A549 (cell line): ENCODE measurements at regions not wholly inside any gene's neighbourhood (a gene's known extent, or its start where the extent isn't known, plus 50 kb on each side); places are given as distances from the start of the nearest gene placed in this dataset.

Experiments
- ATAC-seq, 2 experiments: fragments of 200-7000 bp in 1 of 2; fragments of >200 bp in 1 of 2; cut with Nextera tagmentation in 1 of 2; cut with Tn5 transposase in 1 of 2; 3 replicates each; pipeline versions ENCODE4 v1.8.0 to v1.9.1; 2018 to 2020; ENCODE audit warnings: mild to moderate bottlenecking in 1 of 2, moderate library complexity in 1 of 2
- CTCF ChIA-PET: fragments of 300-600 bp; sonication (Branson Sonifier 250); formaldehyde crosslinking; extraction: SDS; loops from one replicate; lab custom pipeline; 2021; ENCODE audit warnings: antibody characterized with exemption, inconsistent platforms; lab: Yijun Ruan, JAX
- POLR2A ChIA-PET: fragments of 350-600 bp; formaldehyde crosslinking; extraction: SDS; loops from one replicate; lab custom pipeline; 2021; ENCODE audit warnings: antibody characterized with exemption, inconsistent platforms; lab: Yijun Ruan, JAX
- DNase-seq, 2 experiments: peaks; one replicate each; pipeline versions ENCODE4 v3.0.0 to v3.0.0-alpha.2; 2011 to 2016; ENCODE audit warnings: low read depth in 1 of 2, low spot score in 1 of 2
- FAIRE-seq: peaks from 2 replicates; lab custom pipeline; 2011; peaks lifted over from hg19 to GRCh38; lab: Jason Lieb, UNC
- H3K27ac ChIP-seq, 2 experiments: fragments of >200 bp; sonication (Bioruptor Twin); formaldehyde crosslinking; 3 replicates each; pipeline ENCODE4 v1.5.1; 2016 to 2017
- H3K4me1 ChIP-seq: fragments of >200 bp; sonication (Bioruptor Twin); formaldehyde crosslinking; 3 replicates; pipeline ENCODE4 v1.6.1; 2016
- H3K4me2 ChIP-seq: fragments of >200 bp; sonication (Bioruptor Twin); formaldehyde crosslinking; 3 replicates; pipeline ENCODE4 v1.6.1; 2016
- H3K4me3 ChIP-seq: fragments of >200 bp; sonication (Bioruptor Twin); formaldehyde crosslinking; 3 replicates; pipeline ENCODE4 v1.5.1; 2016
- H3K9me3 ChIP-seq: fragments of >200 bp; sonication (Bioruptor Twin); formaldehyde crosslinking; 3 replicates; pipeline ENCODE4 v1.6.1; 2016
- CHD4 ChIP-seq: fragments of 200-600 bp; sonication (generic); IDR thresholded peaks from 2 replicates; pipeline ENCODE4 v1.6.1; 2016; ENCODE audit warnings: antibody characterized with exemption, mild to moderate bottlenecking, borderline replicate concordance
- EHF ChIP-seq: fragments of 250-450 bp; sonication (Bioruptor Pico); IDR thresholded peaks from 2 replicates; pipeline ENCODE4 v1.5.0; 2020; ENCODE audit warnings: mild to moderate bottlenecking
- EP300 ChIP-seq, 2 experiments: fragments of >200 bp; sonication (Bioruptor Twin); formaldehyde crosslinking; IDR thresholded peaks; 2 replicates in 1 of 2; 3 replicates in 1 of 2; pipeline ENCODE4 v1.6.1; 2016 to 2017
- HDAC2 ChIP-seq: fragments of 200-600 bp; sonication (generic); IDR thresholded peaks from 2 replicates; pipeline ENCODE4 v1.6.1; 2016
- HEYL ChIP-seq: fragments of 250-450 bp; sonication (Bioruptor Pico); IDR thresholded peaks from 2 replicates; pipeline ENCODE4 v1.8.0; 2021; ENCODE audit warnings: mild to moderate bottlenecking, moderate library complexity
- HOXB5 ChIP-seq: fragments of 250-450 bp; sonication (Bioruptor Pico); IDR thresholded peaks from 2 replicates; pipeline ENCODE4 v1.5.0; 2020; ENCODE audit warnings: mild to moderate bottlenecking, moderate library complexity
- JUNB ChIP-seq: fragments of >200 bp; sonication (Bioruptor Twin); formaldehyde crosslinking; IDR thresholded peaks from 2 replicates; pipeline ENCODE4 v1.6.1; 2016
- MAFK ChIP-seq: fragments of 450-650 bp; IDR thresholded peaks from 2 replicates; pipeline ENCODE4 v1.6.1; 2014; ENCODE audit not compliant: partially characterized antibody
- MYC ChIP-seq: IDR thresholded peaks from 2 replicates; pipeline ENCODE4 v1.6.1; 2012; ENCODE audit warnings: mild to moderate bottlenecking, inconsistent platforms, low read length, improper control_type of control experiment, borderline replicate concordance
- POLR2AphosphoS2 ChIP-seq: conservative IDR thresholded peaks from 2 replicates; pipeline ENCODE4 v1.6.1; 2012; ENCODE audit warnings: low read length, improper control_type of control experiment, inconsistent platforms
- RCOR1 ChIP-seq: fragments of 150-350 bp; IDR thresholded peaks from 2 replicates; pipeline ENCODE4 v1.6.1; 2014; ENCODE audit warnings: antibody characterized with exemption, low read length, low read depth
- TP53 ChIP-seq: fragments of 250-450 bp; sonication (Bioruptor Pico); IDR thresholded peaks from 2 replicates; pipeline ENCODE4 v1.5.0; 2021; ENCODE audit warnings: mild to moderate bottlenecking, moderate library complexity
- ZSCAN20 ChIP-seq: fragments of 250-450 bp; sonication (Bioruptor Pico); IDR thresholded peaks from 2 replicates; pipeline ENCODE4 v1.8.0; 2022; ENCODE audit warnings: mild to moderate bottlenecking, moderate library complexity
- WGBS: methylation state at CpG from one replicate; pipeline ENCODE4 v1.1.6; 2017; ENCODE audit errors: missing lambda C conversion rate; 5-methylcytosine and 5-hydroxymethylcytosine counted together
- TF ChIP-seq, protein P1 (sequence below): fragments of 450-650 bp; IDR thresholded peaks from 2 replicates; pipeline ENCODE4 v1.6.1; 2014; ENCODE audit warnings: antibody characterized with exemption
- TF ChIP-seq, protein P2 (sequence below): fragments of 200-600 bp; sonication (generic); IDR thresholded peaks from 2 replicates; pipeline ENCODE4 v1.6.1; 2016; ENCODE audit warnings: antibody characterized with exemption, mild to moderate bottlenecking, moderate library complexity
- TF ChIP-seq, protein P3 (sequence below): fragments of >200 bp; sonication (Bioruptor Twin); formaldehyde crosslinking; IDR thresholded peaks from 2 replicates; pipeline ENCODE4 v1.6.1; 2016
- TF ChIP-seq, protein P4 (sequence below): fragments of 150-350 bp; IDR thresholded peaks from 2 replicates; pipeline ENCODE4 v1.6.1; 2014; ENCODE audit warnings: low read depth, mild to moderate bottlenecking, low read length
- TF ChIP-seq, protein P5 (sequence below): fragments of 250-450 bp; sonication (Bioruptor Pico); IDR thresholded peaks from 2 replicates; pipeline ENCODE4 v1.5.0; 2020; ENCODE audit warnings: low read depth, mild to moderate bottlenecking, moderate library complexity

DNA sequence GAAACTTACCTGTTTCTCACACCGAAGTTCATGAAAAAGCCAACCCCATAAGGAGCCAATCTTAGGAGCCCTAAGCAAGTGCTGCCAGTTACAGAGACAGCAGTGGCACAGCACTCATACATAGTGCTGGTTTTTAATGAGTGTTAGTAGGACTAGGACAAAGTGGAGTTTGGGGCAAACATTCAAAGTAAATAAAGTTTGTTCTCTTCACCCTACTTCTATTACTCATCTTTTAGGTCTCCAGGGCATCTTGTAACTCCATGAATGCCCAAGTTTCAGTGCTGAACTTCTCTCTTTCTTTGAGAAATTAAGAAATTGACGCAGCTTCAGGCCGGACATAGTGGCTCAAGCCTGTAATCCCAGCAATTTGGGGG, 584.7 kb downstream of the EBF1 start (continued):
- TF ChIP-seq, protein P1, sequence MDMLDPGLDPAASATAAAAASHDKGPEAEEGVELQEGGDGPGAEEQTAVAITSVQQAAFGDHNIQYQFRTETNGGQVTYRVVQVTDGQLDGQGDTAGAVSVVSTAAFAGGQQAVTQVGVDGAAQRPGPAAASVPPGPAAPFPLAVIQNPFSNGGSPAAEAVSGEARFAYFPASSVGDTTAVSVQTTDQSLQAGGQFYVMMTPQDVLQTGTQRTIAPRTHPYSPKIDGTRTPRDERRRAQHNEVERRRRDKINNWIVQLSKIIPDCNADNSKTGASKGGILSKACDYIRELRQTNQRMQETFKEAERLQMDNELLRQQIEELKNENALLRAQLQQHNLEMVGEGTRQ, result no peak
- TF ChIP-seq CHD4 (no peak), HEYL (CRISPR knock-in tag) (no peak), JUNB (no peak)
- TF ChIP-seq, protein P2, sequence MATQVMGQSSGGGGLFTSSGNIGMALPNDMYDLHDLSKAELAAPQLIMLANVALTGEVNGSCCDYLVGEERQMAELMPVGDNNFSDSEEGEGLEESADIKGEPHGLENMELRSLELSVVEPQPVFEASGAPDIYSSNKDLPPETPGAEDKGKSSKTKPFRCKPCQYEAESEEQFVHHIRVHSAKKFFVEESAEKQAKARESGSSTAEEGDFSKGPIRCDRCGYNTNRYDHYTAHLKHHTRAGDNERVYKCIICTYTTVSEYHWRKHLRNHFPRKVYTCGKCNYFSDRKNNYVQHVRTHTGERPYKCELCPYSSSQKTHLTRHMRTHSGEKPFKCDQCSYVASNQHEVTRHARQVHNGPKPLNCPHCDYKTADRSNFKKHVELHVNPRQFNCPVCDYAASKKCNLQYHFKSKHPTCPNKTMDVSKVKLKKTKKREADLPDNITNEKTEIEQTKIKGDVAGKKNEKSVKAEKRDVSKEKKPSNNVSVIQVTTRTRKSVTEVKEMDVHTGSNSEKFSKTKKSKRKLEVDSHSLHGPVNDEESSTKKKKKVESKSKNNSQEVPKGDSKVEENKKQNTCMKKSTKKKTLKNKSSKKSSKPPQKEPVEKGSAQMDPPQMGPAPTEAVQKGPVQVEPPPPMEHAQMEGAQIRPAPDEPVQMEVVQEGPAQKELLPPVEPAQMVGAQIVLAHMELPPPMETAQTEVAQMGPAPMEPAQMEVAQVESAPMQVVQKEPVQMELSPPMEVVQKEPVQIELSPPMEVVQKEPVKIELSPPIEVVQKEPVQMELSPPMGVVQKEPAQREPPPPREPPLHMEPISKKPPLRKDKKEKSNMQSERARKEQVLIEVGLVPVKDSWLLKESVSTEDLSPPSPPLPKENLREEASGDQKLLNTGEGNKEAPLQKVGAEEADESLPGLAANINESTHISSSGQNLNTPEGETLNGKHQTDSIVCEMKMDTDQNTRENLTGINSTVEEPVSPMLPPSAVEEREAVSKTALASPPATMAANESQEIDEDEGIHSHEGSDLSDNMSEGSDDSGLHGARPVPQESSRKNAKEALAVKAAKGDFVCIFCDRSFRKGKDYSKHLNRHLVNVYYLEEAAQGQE, result no peak

DNA sequence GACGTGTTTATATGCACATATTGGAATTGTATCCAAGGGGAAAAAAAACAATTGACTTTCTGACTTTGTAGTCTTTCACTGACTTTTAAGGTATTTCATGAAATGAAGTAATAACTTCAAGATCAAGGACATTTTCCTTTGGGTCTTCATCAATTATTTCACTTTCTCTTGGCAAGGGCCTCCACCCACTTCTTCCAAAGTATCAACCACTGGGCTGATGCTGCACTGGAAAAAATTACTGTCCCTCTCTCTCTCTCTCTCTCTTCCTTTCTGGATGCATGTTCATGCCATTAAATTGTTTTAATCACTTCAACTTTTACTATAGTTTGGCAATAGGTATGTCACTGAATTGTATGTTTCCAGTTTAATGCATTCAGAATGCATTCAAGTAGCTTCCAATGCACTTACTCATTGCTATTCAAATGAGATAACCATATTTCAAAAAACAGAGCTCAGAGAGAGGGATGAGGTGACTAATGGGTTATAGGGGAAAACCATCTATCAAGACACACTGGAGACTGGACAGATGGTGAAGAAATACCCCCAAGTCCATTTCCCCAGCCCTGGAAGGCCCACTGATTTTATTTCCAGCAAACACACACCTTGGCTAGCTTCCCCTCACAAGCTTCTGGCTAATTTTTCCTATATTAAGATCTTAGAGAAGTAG, 585.3 kb downstream of the EBF1 start:
- Histone ChIP-seq H3K4me1 (no peaks in the 10 kb centered on the region), H3K9me3 (no peaks in the 10 kb centered on the region), H3K4me3 (no peak overlapping the region), H3K4me2 (no peak overlapping the region), H3K27ac (no peak overlapping the region)
- ChIA-PET POLR2A (no interaction called here), CTCF (no interaction called here)
- TF ChIP-seq HDAC2 (no peak), TP53 (no peak), POLR2AphosphoS2 (no peak), ZSCAN20 (no peak), EP300 (IDR thresholded peaks at IDR 0.05) (no peak), MAFK (no peak), HEYL (CRISPR knock-in tag) (no peak), HOXB5 (CRISPR knock-in tag) (no peak)
- TF ChIP-seq, protein P3, sequence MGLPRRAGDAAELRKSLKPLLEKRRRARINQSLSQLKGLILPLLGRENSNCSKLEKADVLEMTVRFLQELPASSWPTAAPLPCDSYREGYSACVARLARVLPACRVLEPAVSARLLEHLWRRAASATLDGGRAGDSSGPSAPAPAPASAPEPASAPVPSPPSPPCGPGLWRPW, result no peak
- TF ChIP-seq, protein P4, sequence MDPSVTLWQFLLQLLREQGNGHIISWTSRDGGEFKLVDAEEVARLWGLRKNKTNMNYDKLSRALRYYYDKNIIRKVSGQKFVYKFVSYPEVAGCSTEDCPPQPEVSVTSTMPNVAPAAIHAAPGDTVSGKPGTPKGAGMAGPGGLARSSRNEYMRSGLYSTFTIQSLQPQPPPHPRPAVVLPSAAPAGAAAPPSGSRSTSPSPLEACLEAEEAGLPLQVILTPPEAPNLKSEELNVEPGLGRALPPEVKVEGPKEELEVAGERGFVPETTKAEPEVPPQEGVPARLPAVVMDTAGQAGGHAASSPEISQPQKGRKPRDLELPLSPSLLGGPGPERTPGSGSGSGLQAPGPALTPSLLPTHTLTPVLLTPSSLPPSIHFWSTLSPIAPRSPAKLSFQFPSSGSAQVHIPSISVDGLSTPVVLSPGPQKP, result no peak
- FAIRE-seq, result no peak
- no peak for ATAC-seq
- no peak for DNase-seq
- 0% methylated on average over 1 of the region's 1 CpG for WGBS

DNA sequence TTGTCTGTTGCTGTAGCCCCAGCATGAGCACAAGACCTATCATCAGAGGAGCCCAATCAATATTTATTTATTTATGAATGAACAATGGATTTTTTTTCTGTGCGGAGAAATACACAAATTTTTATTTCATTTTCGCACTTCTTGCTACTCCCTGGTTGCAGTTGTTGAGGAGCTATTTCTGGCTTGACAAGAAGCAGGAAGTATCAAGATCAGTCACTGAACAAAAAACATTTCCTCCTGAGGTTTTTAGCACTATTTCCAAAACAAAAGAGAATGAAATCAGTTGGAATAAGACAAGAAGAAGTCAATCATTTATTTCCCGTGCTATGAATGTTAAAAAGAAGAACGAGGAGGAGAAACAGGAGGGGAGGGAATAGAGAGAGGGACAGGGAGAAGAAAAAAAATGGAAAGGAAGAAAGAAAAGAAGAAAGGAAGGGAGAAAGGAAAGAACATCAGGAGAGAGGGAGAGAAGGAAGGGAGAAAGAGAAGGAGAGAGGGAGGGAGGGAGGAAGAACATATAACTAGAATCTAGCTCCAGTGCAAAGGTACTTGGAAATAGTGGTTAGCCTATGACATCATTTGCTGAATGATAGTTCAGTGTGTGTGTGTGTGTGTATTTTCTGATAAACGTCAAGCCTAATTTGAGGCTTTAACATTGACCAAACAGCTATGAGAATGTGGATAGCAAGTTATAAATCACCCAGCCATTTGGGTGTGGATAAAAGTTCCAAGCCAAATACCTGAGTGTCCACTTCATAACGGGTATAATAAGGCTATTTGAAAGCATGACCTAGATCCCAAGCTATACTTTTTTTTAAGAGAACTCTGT, 586.0 kb downstream of the EBF1 start:
- Histone ChIP-seq H3K4me1 (no peaks in the 10 kb centered on the region), H3K4me2 (no peak overlapping the region), H3K9me3 (no peaks in the 10 kb centered on the region), H3K4me3 (no peak overlapping the region), H3K27ac (no peak overlapping the region)
- TF ChIP-seq POLR2AphosphoS2 (no peak), RCOR1 (no peak), MYC (no peak), EHF (no peak)
- TF ChIP-seq, protein P5, sequence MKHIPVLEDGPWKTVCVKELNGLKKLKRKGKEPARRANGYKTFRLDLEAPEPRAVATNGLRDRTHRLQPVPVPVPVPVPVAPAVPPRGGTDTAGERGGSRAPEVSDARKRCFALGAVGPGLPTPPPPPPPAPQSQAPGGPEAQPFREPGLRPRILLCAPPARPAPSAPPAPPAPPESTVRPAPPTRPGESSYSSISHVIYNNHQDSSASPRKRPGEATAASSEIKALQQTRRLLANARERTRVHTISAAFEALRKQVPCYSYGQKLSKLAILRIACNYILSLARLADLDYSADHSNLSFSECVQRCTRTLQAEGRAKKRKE (CRISPR knock-in tag), result no peak
- TF ChIP-seq, protein P1, result no peak
- ATAC-seq (no peak), DNase-seq (no peak), FAIRE-seq (no peak)
- 4% methylated on average over 6 of the region's 6 CpGs for WGBS
- ChIA-PET CTCF (no interaction called here), POLR2A (no interaction called here)
